Colonic mucosa (tissue), 4 donors: ENCODE measurements at regions not wholly inside any gene's neighbourhood (a gene's known extent, or its start where the extent isn't known, plus 50 kb on each side); places are given as distances from the start of the nearest gene placed in this dataset.

ENCODE experiments used
- DNase-seq: peaks from one replicate; pipeline ENCODE4 v3.0.0-alpha.2; 2020
- H3K27ac ChIP-seq: fragments of 200-600 bp; one replicate; pipeline ENCODE4 v1.8.0; 2021
- H3K27me3 ChIP-seq: fragments of 200-600 bp; one replicate; pipeline ENCODE4 v1.8.0; 2021
- H3K36me3 ChIP-seq: fragments of 200-600 bp; one replicate; pipeline ENCODE4 v1.8.0; 2021
- H3K4me1 ChIP-seq: fragments of 200-600 bp; one replicate; pipeline ENCODE4 v1.8.0; 2021; ENCODE audit warnings: mild to moderate bottlenecking
- H3K4me3 ChIP-seq: fragments of 200-600 bp; one replicate; pipeline ENCODE4 v1.8.0; 2021
- H3K9ac ChIP-seq, 2 donors: one replicate each; pipeline ENCODE4 v1.7.0; 2013; ENCODE audit warnings: control low read depth in 2 of 2, low read depth in 2 of 2, low read length in 2 of 2
- H3K9me3 ChIP-seq: fragments of 200-600 bp; one replicate; pipeline ENCODE4 v1.8.0; 2021
- intact Hi-C: fragments of 100-400 bp; cut with DNase I; formaldehyde crosslinking; loops from one replicate; pipeline ENCODE4 v1.14.1; 2022
- TF ChIP-seq, protein P1 (sequence below): fragments of 200-600 bp; IDR thresholded peaks from one replicate; pipeline ENCODE4 v1.8.0; 2022; ENCODE audit warnings: antibody characterized with exemption, mild to moderate bottlenecking
- donor health status: healthy.
- donor health status: DM: no; HTN: no; CAD: no.
- donor health status: DM: no; HTN: no; CAD: no.

DNA sequence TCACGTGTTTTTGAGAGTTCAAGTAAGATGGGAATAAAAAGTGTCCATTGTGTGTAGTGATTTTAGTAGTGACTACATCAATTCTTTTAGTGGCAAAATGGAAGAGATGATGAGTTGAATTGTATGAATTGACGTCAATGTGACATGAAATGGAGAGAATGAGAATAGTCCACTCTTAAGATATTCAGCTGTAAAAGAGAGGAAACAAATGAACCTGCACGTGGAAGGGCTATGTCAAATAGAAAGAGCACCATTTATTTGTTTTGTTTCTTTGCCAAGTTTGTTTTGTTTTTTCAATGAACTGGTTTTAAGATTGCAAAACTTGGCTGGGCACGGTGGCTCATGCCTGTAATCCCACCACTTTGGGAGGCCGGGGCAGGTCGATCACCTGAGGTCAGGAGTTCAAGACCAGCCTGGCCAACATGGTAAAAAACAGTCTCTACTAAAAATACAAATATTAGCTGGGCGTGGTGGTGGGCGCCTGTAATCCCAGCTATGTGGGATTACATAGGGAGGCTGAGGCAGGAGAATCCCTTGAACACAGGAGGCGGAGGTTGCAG, 453.8 kb downstream of the TAF11L14 start:
- Histone ChIP-seq H3K4me3 (no peak overlapping the region), H3K9me3 (no peaks in the 10 kb centered on the region), H3K4me1 (no peaks in the 10 kb centered on the region), H3K27ac (no peak overlapping the region), H3K36me3 (no peaks in the 10 kb centered on the region), H3K27me3 (no peaks in the 10 kb centered on the region), H3K9ac (no peak overlapping the region)
- no peak for DNase-seq
- intact Hi-C loops, result no loop called here
- TF ChIP-seq, protein P1, sequence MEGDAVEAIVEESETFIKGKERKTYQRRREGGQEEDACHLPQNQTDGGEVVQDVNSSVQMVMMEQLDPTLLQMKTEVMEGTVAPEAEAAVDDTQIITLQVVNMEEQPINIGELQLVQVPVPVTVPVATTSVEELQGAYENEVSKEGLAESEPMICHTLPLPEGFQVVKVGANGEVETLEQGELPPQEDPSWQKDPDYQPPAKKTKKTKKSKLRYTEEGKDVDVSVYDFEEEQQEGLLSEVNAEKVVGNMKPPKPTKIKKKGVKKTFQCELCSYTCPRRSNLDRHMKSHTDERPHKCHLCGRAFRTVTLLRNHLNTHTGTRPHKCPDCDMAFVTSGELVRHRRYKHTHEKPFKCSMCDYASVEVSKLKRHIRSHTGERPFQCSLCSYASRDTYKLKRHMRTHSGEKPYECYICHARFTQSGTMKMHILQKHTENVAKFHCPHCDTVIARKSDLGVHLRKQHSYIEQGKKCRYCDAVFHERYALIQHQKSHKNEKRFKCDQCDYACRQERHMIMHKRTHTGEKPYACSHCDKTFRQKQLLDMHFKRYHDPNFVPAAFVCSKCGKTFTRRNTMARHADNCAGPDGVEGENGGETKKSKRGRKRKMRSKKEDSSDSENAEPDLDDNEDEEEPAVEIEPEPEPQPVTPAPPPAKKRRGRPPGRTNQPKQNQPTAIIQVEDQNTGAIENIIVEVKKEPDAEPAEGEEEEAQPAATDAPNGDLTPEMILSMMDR, result no peak

DNA sequence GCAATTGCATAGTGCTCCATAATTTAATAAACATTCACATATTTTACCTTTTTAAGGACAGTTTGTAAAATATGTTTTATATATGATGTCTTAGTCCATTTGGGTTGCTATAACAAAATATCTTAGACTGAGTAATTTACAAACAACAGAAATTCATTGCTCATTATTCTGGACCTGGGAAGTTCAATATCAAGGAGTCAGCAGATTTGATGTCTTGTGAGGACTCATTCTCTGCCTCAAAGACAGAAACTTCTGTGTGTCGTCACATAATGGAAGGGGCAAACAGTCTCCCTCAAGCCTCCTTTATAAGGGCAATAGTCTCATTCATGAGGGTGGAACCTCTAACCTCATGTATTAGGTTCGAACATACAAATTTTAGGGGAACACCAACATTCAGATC, 455.9 kb downstream of the TAF11L14 start:
- H3K27ac ChIP-seq, result no peak overlapping the region
- no peak overlapping the region for H3K9ac ChIP-seq
- H3K4me3 ChIP-seq, result no peak overlapping the region
- no peaks in the 10 kb centered on the region for H3K4me1 ChIP-seq
- no peaks in the 10 kb centered on the region for H3K36me3 ChIP-seq
- TF ChIP-seq, protein P1, result no peak
- no peaks in the 10 kb centered on the region for H3K9me3 ChIP-seq
- DNase-seq, result no peak
- intact Hi-C loops, result no loop called here
- no peaks in the 10 kb centered on the region for H3K27me3 ChIP-seq

DNA sequence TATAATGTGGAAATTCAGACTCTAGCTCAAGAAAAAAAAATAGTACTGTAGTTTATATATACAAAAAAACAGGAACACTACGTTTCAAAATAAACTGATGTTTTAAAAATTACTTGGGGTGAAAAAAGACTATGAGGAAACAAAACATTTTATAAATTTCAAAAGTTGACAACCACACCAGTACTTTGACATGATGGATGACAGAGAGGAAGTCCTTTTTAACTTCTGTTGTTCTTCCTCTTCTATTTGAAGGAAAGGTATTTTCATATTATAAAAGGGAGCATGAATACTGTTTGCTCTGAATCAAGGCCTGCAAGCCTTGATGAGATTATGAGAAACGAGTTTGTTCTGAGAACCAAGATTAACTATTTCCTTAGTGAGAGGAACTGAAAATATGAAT, 456.9 kb downstream of the TAF11L14 start:
- TF ChIP-seq, protein P1, result no peak
- no peaks in the 10 kb centered on the region for H3K4me1 ChIP-seq
- H3K4me3 ChIP-seq, result no peak overlapping the region
- H3K9me3 ChIP-seq, result no peaks in the 10 kb centered on the region
- no peaks in the 10 kb centered on the region for H3K27me3 ChIP-seq
- intact Hi-C loops, result no loop called here
- H3K27ac ChIP-seq, result no peak overlapping the region
- H3K9ac ChIP-seq, result no peak overlapping the region
- H3K36me3 ChIP-seq, result no peaks in the 10 kb centered on the region
- no peak for DNase-seq

DNA sequence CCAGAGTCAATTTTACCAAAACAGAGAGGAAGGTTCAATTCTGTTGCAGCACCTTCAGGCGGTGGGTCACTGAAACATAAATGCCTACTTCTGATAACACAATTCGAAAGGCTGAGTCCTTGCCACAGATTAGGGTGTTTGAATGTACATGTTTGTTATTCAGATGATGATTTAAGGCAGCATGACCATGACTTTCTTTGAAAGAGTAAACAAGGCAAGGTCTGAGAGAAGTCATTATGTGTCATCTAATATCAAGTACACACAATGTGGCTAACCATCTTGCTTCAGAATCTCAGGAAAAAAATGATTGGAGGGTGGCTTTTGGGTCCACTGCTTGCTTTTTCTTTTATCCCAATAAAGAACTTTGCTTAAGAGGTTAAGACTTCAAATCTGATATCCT, 457.5 kb downstream of the TAF11L14 start:
- no peaks in the 10 kb centered on the region for H3K27me3 ChIP-seq
- H3K4me3 ChIP-seq, result no peak overlapping the region
- TF ChIP-seq, protein P1, result no peak
- DNase-seq, result no peak
- no peak overlapping the region for H3K9ac ChIP-seq
- H3K4me1 ChIP-seq, result no peaks in the 10 kb centered on the region
- no peaks in the 10 kb centered on the region for H3K9me3 ChIP-seq
- no peak overlapping the region for H3K27ac ChIP-seq
- intact Hi-C loops, result no loop called here
- no peaks in the 10 kb centered on the region for H3K36me3 ChIP-seq

DNA sequence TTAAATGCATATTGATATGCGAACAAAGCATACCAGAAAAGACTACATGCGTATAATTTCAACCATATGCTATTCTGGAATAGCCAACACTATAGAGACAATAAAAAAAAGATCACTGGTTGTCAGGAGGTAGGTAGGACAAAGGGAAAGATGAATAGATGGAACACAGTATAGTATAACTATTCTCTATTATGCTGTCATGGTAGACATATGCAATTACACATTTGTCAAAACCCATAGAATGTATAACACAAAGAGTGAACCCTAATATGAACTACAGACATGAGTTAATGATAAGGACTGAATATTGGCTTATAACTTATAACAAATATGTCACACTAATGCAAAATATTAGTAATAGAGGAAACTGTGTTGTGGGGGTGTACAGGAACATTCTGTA, 460.8 kb downstream of the TAF11L14 start:
- Histone ChIP-seq H3K27me3 (no peaks in the 10 kb centered on the region), H3K9ac (no peak overlapping the region), H3K27ac (no peak overlapping the region), H3K4me3 (no peak overlapping the region), H3K4me1 (no peaks in the 10 kb centered on the region), H3K36me3 (no peaks in the 10 kb centered on the region), H3K9me3 (no peaks in the 10 kb centered on the region)
- no peak for DNase-seq
- intact Hi-C loops, result no loop called here
- TF ChIP-seq, protein P1, result no peak
